GM12878 (cell line): ENCODE measurements at regions not wholly inside any gene's neighbourhood (a gene's known extent, or its start where the extent isn't known, plus 50 kb on each side); places are given as distances from the start of the nearest gene placed in this dataset.

Source experiments
- CHD4 ChIP-seq: fragments of 200-600 bp; sonication (generic); IDR thresholded peaks from 2 replicates; pipeline ENCODE4 v1.6.1; 2016; ENCODE audit warnings: mild to moderate bottlenecking
- EP300 ChIP-seq, 2 experiments: fragments of 150-350 bp in 1 of 2; IDR thresholded peaks; 2 replicates each; pipeline ENCODE4 v1.6.1; 2011 to 2012; ENCODE audit warnings: low read depth in 2 of 2, low read length in 2 of 2, borderline replicate concordance in 1 of 2, improper control_type of control experiment in 1 of 2, inconsistent platforms in 1 of 2; ENCODE audit not compliant: control insufficient read depth in 1 of 2
- EZH2 ChIP-seq: IDR thresholded peaks from 2 replicates; pipeline ENCODE4 v1.6.1; 2012; ENCODE audit warnings: low read depth, mild to moderate bottlenecking, control low read depth, inconsistent platforms, low read length, borderline replicate concordance; ENCODE audit not compliant: control insufficient read depth
- FOXK2 ChIP-seq: fragments of 450-650 bp; IDR thresholded peaks from 2 replicates; pipeline ENCODE4 v1.6.1; 2017; ENCODE audit warnings: mild to moderate bottlenecking, moderate library complexity
- GABPA ChIP-seq: IDR thresholded peaks from 2 replicates; pipeline ENCODE4 v1.6.1; 2014; ENCODE audit warnings: antibody characterized with exemption, low read depth, mild to moderate bottlenecking, inconsistent platforms
- POLR2A ChIP-seq: IDR thresholded peaks from 2 replicates; pipeline ENCODE4 v1.6.1; 2011; ENCODE audit warnings: low read depth, mild to moderate bottlenecking, low read length
- TF ChIP-seq, protein P1 (sequence below): IDR thresholded peaks from 2 replicates; pipeline ENCODE4 v1.6.1; 2011; ENCODE audit warnings: low read depth, low read length, improper control_type of control experiment, borderline replicate concordance
- TF ChIP-seq, protein P2 (sequence below), 3 experiments: IDR thresholded peaks in 2 of 3; conservative IDR thresholded peaks in 1 of 3; 2 replicates each; pipeline ENCODE4 v1.5.1; 2011; ENCODE audit warnings: low read depth in 3 of 3, low read length in 3 of 3, mild to moderate bottlenecking in 3 of 3, control low read depth in 2 of 3, moderate library complexity in 2 of 3, inconsistent platforms in 1 of 3, mixed read lengths in 1 of 3; ENCODE audit not compliant: control insufficient read depth in 2 of 3, insufficient read depth in 1 of 3; ENCODE audit errors: extremely low read depth in 1 of 3
- TF ChIP-seq, protein P3 (sequence below): fragments of 450-650 bp; IDR thresholded peaks from 2 replicates; pipeline ENCODE4 v1.6.1; 2017; ENCODE audit warnings: low read depth, mild to moderate bottlenecking, moderate library complexity

DNA sequence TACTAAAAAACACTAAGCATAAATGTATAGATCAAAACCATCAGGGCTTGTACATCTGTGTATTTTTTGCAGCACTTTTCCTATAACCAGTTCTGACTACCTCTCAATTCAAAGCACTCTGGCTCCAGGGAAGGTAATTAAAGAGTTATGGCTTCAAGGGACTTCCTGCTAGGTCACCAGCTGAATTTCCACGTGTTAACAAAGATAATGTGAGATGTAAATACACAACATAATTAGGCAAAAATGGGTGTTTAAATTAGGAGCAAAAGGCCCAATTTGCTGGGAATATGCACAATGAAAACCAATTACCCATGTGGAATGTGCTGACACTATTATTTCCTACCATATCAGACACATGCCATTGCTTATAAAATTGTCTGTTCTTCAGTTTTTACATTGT is 513.4 kb upstream of the FLRT2 start:
- TF ChIP-seq, protein P1, sequence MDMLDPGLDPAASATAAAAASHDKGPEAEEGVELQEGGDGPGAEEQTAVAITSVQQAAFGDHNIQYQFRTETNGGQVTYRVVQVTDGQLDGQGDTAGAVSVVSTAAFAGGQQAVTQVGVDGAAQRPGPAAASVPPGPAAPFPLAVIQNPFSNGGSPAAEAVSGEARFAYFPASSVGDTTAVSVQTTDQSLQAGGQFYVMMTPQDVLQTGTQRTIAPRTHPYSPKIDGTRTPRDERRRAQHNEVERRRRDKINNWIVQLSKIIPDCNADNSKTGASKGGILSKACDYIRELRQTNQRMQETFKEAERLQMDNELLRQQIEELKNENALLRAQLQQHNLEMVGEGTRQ: no peak
- no peak for TF ChIP-seq EZH2
- TF ChIP-seq, protein P2, sequence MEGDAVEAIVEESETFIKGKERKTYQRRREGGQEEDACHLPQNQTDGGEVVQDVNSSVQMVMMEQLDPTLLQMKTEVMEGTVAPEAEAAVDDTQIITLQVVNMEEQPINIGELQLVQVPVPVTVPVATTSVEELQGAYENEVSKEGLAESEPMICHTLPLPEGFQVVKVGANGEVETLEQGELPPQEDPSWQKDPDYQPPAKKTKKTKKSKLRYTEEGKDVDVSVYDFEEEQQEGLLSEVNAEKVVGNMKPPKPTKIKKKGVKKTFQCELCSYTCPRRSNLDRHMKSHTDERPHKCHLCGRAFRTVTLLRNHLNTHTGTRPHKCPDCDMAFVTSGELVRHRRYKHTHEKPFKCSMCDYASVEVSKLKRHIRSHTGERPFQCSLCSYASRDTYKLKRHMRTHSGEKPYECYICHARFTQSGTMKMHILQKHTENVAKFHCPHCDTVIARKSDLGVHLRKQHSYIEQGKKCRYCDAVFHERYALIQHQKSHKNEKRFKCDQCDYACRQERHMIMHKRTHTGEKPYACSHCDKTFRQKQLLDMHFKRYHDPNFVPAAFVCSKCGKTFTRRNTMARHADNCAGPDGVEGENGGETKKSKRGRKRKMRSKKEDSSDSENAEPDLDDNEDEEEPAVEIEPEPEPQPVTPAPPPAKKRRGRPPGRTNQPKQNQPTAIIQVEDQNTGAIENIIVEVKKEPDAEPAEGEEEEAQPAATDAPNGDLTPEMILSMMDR (IDR thresholded peaks at IDR 0.05 in 2 of 3, conservative IDR thresholded peaks at IDR 0.05 in 1 of 3; ENCODE audit: control insufficient read depth in 2 of 3, extremely low read depth in 1 of 3, insufficient read depth in 1 of 3, low read depth in 3 of 3, low read length in 3 of 3): no peak
- no peak for TF ChIP-seq FOXK2
- TF ChIP-seq CHD4: no peak
- TF ChIP-seq, protein P3, sequence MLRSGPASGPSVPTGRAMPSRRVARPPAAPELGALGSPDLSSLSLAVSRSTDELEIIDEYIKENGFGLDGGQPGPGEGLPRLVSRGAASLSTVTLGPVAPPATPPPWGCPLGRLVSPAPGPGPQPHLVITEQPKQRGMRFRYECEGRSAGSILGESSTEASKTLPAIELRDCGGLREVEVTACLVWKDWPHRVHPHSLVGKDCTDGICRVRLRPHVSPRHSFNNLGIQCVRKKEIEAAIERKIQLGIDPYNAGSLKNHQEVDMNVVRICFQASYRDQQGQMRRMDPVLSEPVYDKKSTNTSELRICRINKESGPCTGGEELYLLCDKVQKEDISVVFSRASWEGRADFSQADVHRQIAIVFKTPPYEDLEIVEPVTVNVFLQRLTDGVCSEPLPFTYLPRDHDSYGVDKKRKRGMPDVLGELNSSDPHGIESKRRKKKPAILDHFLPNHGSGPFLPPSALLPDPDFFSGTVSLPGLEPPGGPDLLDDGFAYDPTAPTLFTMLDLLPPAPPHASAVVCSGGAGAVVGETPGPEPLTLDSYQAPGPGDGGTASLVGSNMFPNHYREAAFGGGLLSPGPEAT: no peak
- TF ChIP-seq POLR2A: no peak
- TF ChIP-seq EP300 (IDR thresholded peaks at IDR 0.05; ENCODE audit: borderline replicate concordance in 1 of 2, control insufficient read depth in 1 of 2, low read depth in 2 of 2, low read length in 2 of 2): no peak
- no peak for TF ChIP-seq GABPA
